ENCODE measurements at regions not wholly inside any gene's neighbourhood (a gene's known extent, or its start where the extent isn't known, plus 50 kb on each side); places are given as distances from the start of the nearest gene placed in this dataset.

- H3K36me3 ChIP-seq (ENCODE audit: control insufficient read depth in 5 of 5, insufficient read depth in 5 of 5, low read length in 5 of 5) = no peaks in the 10 kb centered on the region
- H3K9ac ChIP-seq (ENCODE audit: low read length in 5 of 5) = no peak overlapping the region
- H3K4me3 ChIP-seq (ENCODE audit: low read depth in 1 of 5, low read length in 5 of 5) = no peak overlapping the region
- no peaks in the 10 kb centered on the region for H3K9me3 ChIP-seq (ENCODE audit: control insufficient read depth in 5 of 5, low read length in 5 of 5)
- no peaks in the 10 kb centered on the region for H3K4me1 ChIP-seq (ENCODE audit: control insufficient read depth in 5 of 5, insufficient read depth in 5 of 5, low read length in 5 of 5)
- H3K27me3 ChIP-seq (ENCODE audit: control insufficient read depth in 5 of 5, insufficient read depth in 4 of 5, low read length in 5 of 5) = no peaks in the 10 kb centered on the region
- no peak overlapping the region for H3K27ac ChIP-seq (ENCODE audit: low read depth, low read length)
Observed at GRCh38 chr11:127506647-127507046, 506.1 kb upstream of the KIRREL3 start.

- no peaks in the 10 kb centered on the region for H3K4me1 ChIP-seq (ENCODE audit: control insufficient read depth in 5 of 5, insufficient read depth in 5 of 5, low read length in 5 of 5)
- no peaks in the 10 kb centered on the region for H3K36me3 ChIP-seq (ENCODE audit: control insufficient read depth in 5 of 5, insufficient read depth in 5 of 5, low read length in 5 of 5)
- H3K9ac ChIP-seq (ENCODE audit: low read length in 5 of 5) = no peak overlapping the region
- no peak overlapping the region for H3K4me3 ChIP-seq (ENCODE audit: low read depth in 1 of 5, low read length in 5 of 5)
- H3K27ac ChIP-seq (ENCODE audit: low read depth, low read length) = no peak overlapping the region
- H3K27me3 ChIP-seq (ENCODE audit: control insufficient read depth in 5 of 5, insufficient read depth in 4 of 5, low read length in 5 of 5) = no peaks in the 10 kb centered on the region
- peaks cover 0 to 2% (median 0%) of the 10 kb centered on the region in 5 donors for H3K9me3 ChIP-seq (ENCODE audit: control insufficient read depth in 5 of 5, low read length in 5 of 5)
Observed at GRCh38 chr11:127506126-127506525, 505.6 kb upstream of the KIRREL3 start.

DNA sequence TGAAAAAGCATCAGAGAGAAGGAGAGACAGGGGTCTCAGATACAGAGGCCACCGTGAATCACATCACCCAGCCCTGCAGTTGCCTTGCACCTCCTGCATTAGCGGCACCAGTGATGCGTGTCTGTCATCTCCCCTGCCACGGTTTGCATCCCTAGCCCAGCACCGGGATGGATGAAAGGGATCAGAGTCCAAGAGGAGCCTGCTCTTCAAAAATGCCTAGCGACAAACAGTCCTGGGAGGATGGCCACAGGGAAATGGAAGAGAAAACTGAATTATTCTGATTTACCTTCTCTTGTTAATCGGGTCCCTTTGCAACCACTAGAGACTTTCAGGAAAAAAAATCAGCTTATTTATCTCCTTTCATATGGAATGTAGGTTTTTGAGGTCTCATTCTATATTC is 495.6 kb upstream of the KIRREL3 start:
- Histone ChIP-seq H3K27ac (ENCODE audit: low read depth, low read length) (no peak overlapping the region), H3K27me3 (ENCODE audit: control insufficient read depth in 5 of 5, insufficient read depth in 4 of 5, low read length in 5 of 5) (no peaks in the 10 kb centered on the region), H3K36me3 (ENCODE audit: control insufficient read depth in 5 of 5, insufficient read depth in 5 of 5, low read length in 5 of 5) (no peaks in the 10 kb centered on the region), H3K4me3 (ENCODE audit: low read depth in 1 of 5, low read length in 5 of 5) (no peak overlapping the region), H3K9me3 (ENCODE audit: control insufficient read depth in 5 of 5, low read length in 5 of 5) (peaks cover 0 to 12% (median 7%) of the 10 kb centered on the region in 5 donors), H3K9ac (ENCODE audit: low read length in 5 of 5) (no peak overlapping the region), H3K4me1 (ENCODE audit: control insufficient read depth in 5 of 5, insufficient read depth in 5 of 5, low read length in 5 of 5) (peaks cover 0 to 6% (median 0%) of the 10 kb centered on the region in 5 donors)

DNA sequence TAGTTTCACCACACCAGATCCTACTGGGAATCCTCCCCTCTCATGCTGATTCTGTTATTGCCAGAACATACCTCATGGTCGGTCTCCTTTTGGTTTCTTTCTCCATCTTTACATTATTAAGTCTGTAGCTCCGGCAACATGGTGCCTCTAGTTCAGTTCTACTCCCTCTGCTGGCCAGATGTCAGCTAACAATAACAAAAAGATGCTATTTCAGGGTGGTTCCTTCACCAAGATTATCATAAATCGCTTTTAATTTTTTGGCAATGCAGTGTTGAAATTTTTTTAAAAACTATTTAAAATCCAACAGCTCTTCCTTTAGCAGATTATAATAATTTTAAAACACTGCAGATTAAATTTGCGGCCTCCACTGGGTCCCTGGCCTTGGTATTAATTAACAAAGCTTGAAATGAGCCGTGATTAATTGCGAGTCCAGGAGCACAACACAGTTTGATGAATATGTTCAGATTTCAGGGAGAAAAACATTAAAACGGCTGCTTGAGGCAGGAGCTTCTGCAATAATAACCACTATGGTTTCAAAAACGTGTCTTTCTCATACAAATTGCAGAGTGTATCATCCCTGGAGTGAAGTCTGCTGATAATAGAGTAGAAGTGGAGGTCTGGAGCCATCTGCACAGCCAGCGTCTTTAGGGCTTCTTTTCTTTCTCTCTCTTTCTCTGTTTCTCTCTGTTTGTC is 492.9 kb upstream of the KIRREL3 start:
- Histone ChIP-seq H3K36me3 (ENCODE audit: control insufficient read depth in 5 of 5, insufficient read depth in 5 of 5, low read length in 5 of 5) (no peaks in the 10 kb centered on the region), H3K27ac (ENCODE audit: low read depth, low read length) (no peak overlapping the region), H3K9me3 (ENCODE audit: control insufficient read depth in 5 of 5, low read length in 5 of 5) (peaks cover 3 to 16% (median 10%) of the 10 kb centered on the region in 5 donors), H3K4me3 (ENCODE audit: low read depth in 1 of 5, low read length in 5 of 5) (no peak overlapping the region), H3K4me1 (ENCODE audit: control insufficient read depth in 5 of 5, insufficient read depth in 5 of 5, low read length in 5 of 5) (peaks cover 0 to 6% (median 0%) of the 10 kb centered on the region in 5 donors), H3K9ac (ENCODE audit: low read length in 5 of 5) (no peak overlapping the region), H3K27me3 (ENCODE audit: control insufficient read depth in 5 of 5, insufficient read depth in 4 of 5, low read length in 5 of 5) (no peaks in the 10 kb centered on the region)

GRCh38 chr11:127492029-127492428 is 491.5 kb upstream of the KIRREL3 start:
- peaks cover 0 to 6% (median 0%) of the 10 kb centered on the region in 5 donors for H3K4me1 ChIP-seq (ENCODE audit: control insufficient read depth in 5 of 5, insufficient read depth in 5 of 5, low read length in 5 of 5)
- no peaks in the 10 kb centered on the region for H3K27me3 ChIP-seq (ENCODE audit: control insufficient read depth in 5 of 5, insufficient read depth in 4 of 5, low read length in 5 of 5)
- peaks cover 3 to 16% (median 10%) of the 10 kb centered on the region in 5 donors for H3K9me3 ChIP-seq (ENCODE audit: control insufficient read depth in 5 of 5, low read length in 5 of 5)
- H3K27ac ChIP-seq (ENCODE audit: low read depth, low read length) = no peak overlapping the region
- no peak overlapping the region for H3K9ac ChIP-seq (ENCODE audit: low read length in 5 of 5)
- H3K4me3 ChIP-seq (ENCODE audit: low read depth in 1 of 5, low read length in 5 of 5) = no peak overlapping the region
- no peaks in the 10 kb centered on the region for H3K36me3 ChIP-seq (ENCODE audit: control insufficient read depth in 5 of 5, insufficient read depth in 5 of 5, low read length in 5 of 5)

GRCh38 chr11:127491589-127491988 is 491.0 kb upstream of the KIRREL3 start:
- H3K9ac ChIP-seq (ENCODE audit: low read length in 5 of 5) = no peak overlapping the region
- peaks cover 3 to 16% (median 10%) of the 10 kb centered on the region in 5 donors for H3K9me3 ChIP-seq (ENCODE audit: control insufficient read depth in 5 of 5, low read length in 5 of 5)
- peaks cover 0 to 6% (median 0%) of the 10 kb centered on the region in 5 donors for H3K4me1 ChIP-seq (ENCODE audit: control insufficient read depth in 5 of 5, insufficient read depth in 5 of 5, low read length in 5 of 5)
- no peak overlapping the region for H3K27ac ChIP-seq (ENCODE audit: low read depth, low read length)
- no peaks in the 10 kb centered on the region for H3K27me3 ChIP-seq (ENCODE audit: control insufficient read depth in 5 of 5, insufficient read depth in 4 of 5, low read length in 5 of 5)
- H3K36me3 ChIP-seq (ENCODE audit: control insufficient read depth in 5 of 5, insufficient read depth in 5 of 5, low read length in 5 of 5) = no peaks in the 10 kb centered on the region
- no peak overlapping the region for H3K4me3 ChIP-seq (ENCODE audit: low read depth in 1 of 5, low read length in 5 of 5)

- Histone ChIP-seq H3K36me3 (ENCODE audit: control insufficient read depth in 5 of 5, insufficient read depth in 5 of 5, low read length in 5 of 5) (no peaks in the 10 kb centered on the region), H3K4me3 (ENCODE audit: low read depth in 1 of 5, low read length in 5 of 5) (no peak overlapping the region), H3K9ac (ENCODE audit: low read length in 5 of 5) (no peak overlapping the region), H3K4me1 (ENCODE audit: control insufficient read depth in 5 of 5, insufficient read depth in 5 of 5, low read length in 5 of 5) (peaks cover 0 to 6% (median 0%) of the 10 kb centered on the region in 5 donors), H3K27me3 (ENCODE audit: control insufficient read depth in 5 of 5, insufficient read depth in 4 of 5, low read length in 5 of 5) (no peaks in the 10 kb centered on the region), H3K27ac (ENCODE audit: low read depth, low read length) (no peak overlapping the region), H3K9me3 (ENCODE audit: control insufficient read depth in 5 of 5, low read length in 5 of 5) (peaks cover 3 to 16% (median 10%) of the 10 kb centered on the region in 5 donors)
Observed at GRCh38 chr11:127490896-127491295, 490.3 kb upstream of the KIRREL3 start.

DNA sequence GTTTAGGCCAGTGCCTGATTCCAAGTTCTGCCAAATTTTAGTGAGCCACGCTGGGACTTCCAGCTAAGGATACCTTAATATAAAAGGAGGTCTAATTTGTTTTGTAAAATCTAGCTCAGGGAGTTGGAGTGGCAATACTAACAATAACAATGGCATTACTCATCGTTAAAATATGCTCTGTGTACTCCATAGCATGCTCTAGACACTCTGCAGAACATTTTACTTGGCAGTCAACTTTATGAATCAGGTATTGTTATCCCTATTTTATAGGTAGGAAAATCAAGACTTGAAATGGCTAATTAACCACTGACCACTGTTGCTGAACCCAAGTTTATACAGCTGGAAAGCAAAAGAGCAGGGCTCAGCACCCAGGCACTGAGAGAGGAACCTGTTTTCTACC is 485.0 kb upstream of the KIRREL3 start:
- H3K9ac ChIP-seq (ENCODE audit: low read length in 5 of 5) = no peak overlapping the region
- no peaks in the 10 kb centered on the region for H3K36me3 ChIP-seq (ENCODE audit: control insufficient read depth in 5 of 5, insufficient read depth in 5 of 5, low read length in 5 of 5)
- H3K9me3 ChIP-seq (ENCODE audit: control insufficient read depth in 5 of 5, low read length in 5 of 5) = peaks cover 0 to 3% (median 0%) of the 10 kb centered on the region in 5 donors
- no peaks in the 10 kb centered on the region for H3K4me1 ChIP-seq (ENCODE audit: control insufficient read depth in 5 of 5, insufficient read depth in 5 of 5, low read length in 5 of 5)
- no peaks in the 10 kb centered on the region for H3K27me3 ChIP-seq (ENCODE audit: control insufficient read depth in 5 of 5, insufficient read depth in 4 of 5, low read length in 5 of 5)
- no peak overlapping the region for H3K4me3 ChIP-seq (ENCODE audit: low read depth in 1 of 5, low read length in 5 of 5)
- no peak overlapping the region for H3K27ac ChIP-seq (ENCODE audit: low read depth, low read length)

DNA sequence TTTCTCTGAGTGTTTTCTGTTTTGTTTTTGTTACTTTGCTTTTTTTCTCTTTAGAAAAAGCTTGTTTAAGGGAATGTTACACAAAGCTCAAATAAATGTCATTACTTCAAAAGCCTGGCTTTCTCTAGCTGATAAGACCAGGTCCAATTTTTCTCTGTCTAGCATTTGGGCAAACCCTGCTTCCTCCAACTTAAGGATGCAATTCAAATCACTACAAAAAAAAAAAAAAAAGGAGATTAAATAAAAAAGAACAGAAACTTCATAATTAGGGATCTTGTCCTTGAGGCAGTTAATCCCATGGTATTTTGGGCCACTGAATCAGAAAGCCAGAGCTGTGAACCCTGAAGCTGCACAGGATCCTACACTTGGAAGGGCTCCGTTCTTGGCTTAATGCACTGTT is 480.8 kb upstream of the KIRREL3 start:
- Histone ChIP-seq H3K4me3 (ENCODE audit: low read depth in 1 of 5, low read length in 5 of 5) (no peak overlapping the region), H3K9ac (ENCODE audit: low read length in 5 of 5) (no peak overlapping the region), H3K9me3 (ENCODE audit: control insufficient read depth in 5 of 5, low read length in 5 of 5) (no peaks in the 10 kb centered on the region), H3K4me1 (ENCODE audit: control insufficient read depth in 5 of 5, insufficient read depth in 5 of 5, low read length in 5 of 5) (no peaks in the 10 kb centered on the region), H3K27ac (ENCODE audit: low read depth, low read length) (no peak overlapping the region), H3K36me3 (ENCODE audit: control insufficient read depth in 5 of 5, insufficient read depth in 5 of 5, low read length in 5 of 5) (no peaks in the 10 kb centered on the region), H3K27me3 (ENCODE audit: control insufficient read depth in 5 of 5, insufficient read depth in 4 of 5, low read length in 5 of 5) (no peaks in the 10 kb centered on the region)

DNA sequence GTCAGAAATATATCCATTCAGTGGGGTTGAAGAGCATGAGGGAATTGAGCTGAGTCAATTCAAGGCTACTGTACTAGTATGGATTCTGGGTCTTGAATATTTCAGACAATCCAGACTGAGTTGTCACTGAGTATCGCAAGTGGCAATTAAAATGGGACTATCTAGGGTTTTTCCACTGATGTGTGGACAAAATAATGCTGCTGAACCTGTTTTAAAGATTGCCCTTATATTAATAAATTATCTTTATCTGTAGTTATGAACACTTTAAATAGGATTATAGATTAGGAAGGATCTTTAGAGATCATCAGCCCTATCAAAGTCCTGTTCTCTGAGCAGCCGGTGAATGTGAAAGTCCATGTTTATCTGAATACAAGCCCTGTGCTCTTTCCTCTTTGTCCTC is 478.3 kb upstream of the KIRREL3 start:
- H3K4me1 ChIP-seq (ENCODE audit: control insufficient read depth in 5 of 5, insufficient read depth in 5 of 5, low read length in 5 of 5) = peaks cover 0 to 4% (median 0%) of the 10 kb centered on the region in 5 donors
- H3K36me3 ChIP-seq (ENCODE audit: control insufficient read depth in 5 of 5, insufficient read depth in 5 of 5, low read length in 5 of 5) = no peaks in the 10 kb centered on the region
- no peak overlapping the region for H3K9ac ChIP-seq (ENCODE audit: low read length in 5 of 5)
- H3K27me3 ChIP-seq (ENCODE audit: control insufficient read depth in 5 of 5, insufficient read depth in 4 of 5, low read length in 5 of 5) = no peaks in the 10 kb centered on the region
- H3K9me3 ChIP-seq (ENCODE audit: control insufficient read depth in 5 of 5, low read length in 5 of 5) = no peaks in the 10 kb centered on the region
- no peak overlapping the region for H3K4me3 ChIP-seq (ENCODE audit: low read depth in 1 of 5, low read length in 5 of 5)
- H3K27ac ChIP-seq (ENCODE audit: low read depth, low read length) = no peak overlapping the region
